Keratinocyte (primary cell): ENCODE measurements at regions not wholly inside any gene's neighbourhood (a gene's known extent, or its start where the extent isn't known, plus 50 kb on each side); places are given as distances from the start of the nearest gene placed in this dataset.

Experiments used
- DNase-seq: peaks from one replicate; pipeline ENCODE4 v3.0.0-alpha.2; 2011; ENCODE audit warnings: low read depth, missing footprints, low spot score
- FAIRE-seq: peaks from 2 replicates; lab custom pipeline; 2011; peaks lifted over from hg19 to GRCh38; lab: Jason Lieb, UNC
- H2AFZ ChIP-seq: 2 replicates; pipeline ENCODE4 v1.6.0; 2012; ENCODE audit warnings: low read length, control low read depth, inconsistent platforms; ENCODE audit not compliant: control insufficient read depth
- H3K27ac ChIP-seq: 2 replicates; pipeline ENCODE4 v1.5.1; 2011; ENCODE audit warnings: low read length; ENCODE audit not compliant: control insufficient read depth, insufficient read depth
- H3K27me3 ChIP-seq: 3 replicates; pipeline ENCODE4 v1.6.0; 2011; ENCODE audit warnings: low read length; ENCODE audit not compliant: control insufficient read depth, insufficient read depth; ENCODE audit errors: extremely low read depth
- H3K36me3 ChIP-seq, 2 experiments: 2 replicates in 1 of 2; 3 replicates in 1 of 2; pipeline ENCODE4 v1.5.1; 2011; ENCODE audit warnings: low read length in 2 of 2, mild to moderate bottlenecking in 1 of 2; ENCODE audit not compliant: control insufficient read depth in 2 of 2, insufficient read depth in 2 of 2; ENCODE audit errors: extremely low read depth in 1 of 2
- H3K4me1 ChIP-seq: 3 replicates; pipeline ENCODE4 v1.5.1; 2011; ENCODE audit warnings: low read length; ENCODE audit not compliant: control insufficient read depth, insufficient read depth; ENCODE audit errors: extremely low read depth
- H3K4me2 ChIP-seq: 3 replicates; pipeline ENCODE4 v1.6.0; 2011; ENCODE audit warnings: low read depth, low read length; ENCODE audit not compliant: control insufficient read depth, insufficient read depth; ENCODE audit errors: extremely low read depth
- H3K4me3 ChIP-seq, 3 experiments: fragments of 200-600 bp in 1 of 3; sonication (generic) in 1 of 3; 2 replicates in 2 of 3; 3 replicates in 1 of 3; pipeline ENCODE4 v1.5.1; 2011 to 2016; ENCODE audit warnings: low read length in 3 of 3, mild to moderate bottlenecking in 3 of 3, control low read depth in 2 of 3, inconsistent platforms in 1 of 3, low read depth in 1 of 3, mixed read lengths in 1 of 3, mixed run types in 1 of 3, moderate library complexity in 1 of 3; ENCODE audit not compliant: control insufficient read depth in 2 of 3, insufficient read depth in 2 of 3; ENCODE audit errors: extremely low read depth in 1 of 3
- H3K79me2 ChIP-seq: 2 replicates; pipeline ENCODE4 v1.6.0; 2012; ENCODE audit warnings: low read length; ENCODE audit not compliant: control insufficient read depth, insufficient read depth
- H3K9ac ChIP-seq: 3 replicates; pipeline ENCODE4 v1.6.0; 2011; ENCODE audit warnings: low read length; ENCODE audit not compliant: control insufficient read depth, insufficient read depth; ENCODE audit errors: extremely low read depth
- H3K9me1 ChIP-seq: 3 replicates; pipeline ENCODE4 v1.6.0; 2011; ENCODE audit warnings: low read length; ENCODE audit not compliant: control insufficient read depth, insufficient read depth; ENCODE audit errors: extremely low read depth
- H3K9me3 ChIP-seq: 2 replicates; pipeline ENCODE4 v1.5.1; 2012; ENCODE audit warnings: low read depth, low read length; ENCODE audit not compliant: control insufficient read depth
- H4K20me1 ChIP-seq: 3 replicates; pipeline ENCODE4 v1.6.0; 2011; ENCODE audit warnings: low read length; ENCODE audit not compliant: control insufficient read depth, insufficient read depth; ENCODE audit errors: extremely low read depth
- CTCF ChIP-seq, 3 experiments: IDR thresholded peaks in 1 of 3; conservative IDR thresholded peaks in 1 of 3; optimal IDR thresholded peaks in 1 of 3; 2 replicates in 2 of 3; 3 replicates in 1 of 3; pipeline versions ENCODE3 to v1.5.1; 2011; ENCODE audit warnings: low read length in 3 of 3, mild to moderate bottlenecking in 3 of 3, moderate library complexity in 2 of 3, control low read depth in 1 of 3, inconsistent platforms in 1 of 3; ENCODE audit not compliant: insufficient read depth in 2 of 3; ENCODE audit errors: extremely low read depth in 1 of 3
- EZH2 ChIP-seq: IDR thresholded peaks from one replicate; pipeline ENCODE4 v1.6.1; 2012; ENCODE audit warnings: inconsistent platforms, mild to moderate bottlenecking, low read length, moderate library complexity
- dilution Hi-C: fragments of 300-500 bp; cut with MboI; formaldehyde crosslinking; loops from one replicate; pipeline ENCODE4 v1.7.0; 2020; ENCODE audit warnings: low sequenced_read_pairs; ENCODE audit not compliant: extremely low pct_ligation_motif_present

GRCh38 chr6:4291453-4292403, 156.4 kb upstream of the ECI2 start:
- Histone ChIP-seq H3K27me3 (no peaks in the 10 kb centered on the region), H3K9ac (no peak overlapping the region), H3K9me1 (no peaks in the 10 kb centered on the region), H4K20me1 (no peaks in the 10 kb centered on the region), H3K36me3 (no peaks in the 10 kb centered on the region), H3K79me2 (no peaks in the 10 kb centered on the region), H3K4me1 (no peaks in the 10 kb centered on the region), H3K9me3 (no peaks in the 10 kb centered on the region), H3K4me2 (no peak overlapping the region), H3K4me3 (no peak overlapping the region), H2AFZ (no peak overlapping the region), H3K27ac (no peak overlapping the region)
- dilution Hi-C loops: no loop called here
- no peak for DNase-seq
- FAIRE-seq: no peak
- no peak for TF ChIP-seq EZH2
- no peak for TF ChIP-seq CTCF (optimal IDR thresholded peaks at IDR 0.05 in 1 of 3, IDR thresholded peaks at IDR 0.05 in 1 of 3, conservative IDR thresholded peaks at IDR 0.05 in 1 of 3; ENCODE audit: extremely low read depth in 1 of 3, insufficient read depth in 2 of 3, low read length in 3 of 3)

- H3K27ac ChIP-seq: no peak overlapping the region
These were observed 154.5 kb upstream of the ECI2 start for GRCh38 chr6:4289770-4290320.

More at GRCh38 chr6:4289770-4290320, 154.5 kb upstream of the ECI2 start:
- H3K9ac ChIP-seq: no peak overlapping the region
- no peak overlapping the region for H3K4me2 ChIP-seq
- H3K4me3 ChIP-seq: no peak overlapping the region
- H3K9me3 ChIP-seq: no peaks in the 10 kb centered on the region
- no peaks in the 10 kb centered on the region for H3K9me1 ChIP-seq
- H3K79me2 ChIP-seq: no peaks in the 10 kb centered on the region
- H2AFZ ChIP-seq: no peak overlapping the region
- TF ChIP-seq EZH2 (no peak), CTCF (optimal IDR thresholded peaks at IDR 0.05 in 1 of 3, IDR thresholded peaks at IDR 0.05 in 1 of 3, conservative IDR thresholded peaks at IDR 0.05 in 1 of 3; ENCODE audit: extremely low read depth in 1 of 3, insufficient read depth in 2 of 3, low read length in 3 of 3) (no peak)
- FAIRE-seq: no peak
- DNase-seq: no peak
- dilution Hi-C loops: no loop called here
- H4K20me1 ChIP-seq: no peaks in the 10 kb centered on the region
- no peaks in the 10 kb centered on the region for H3K36me3 ChIP-seq
- no peaks in the 10 kb centered on the region for H3K27me3 ChIP-seq
- H3K4me1 ChIP-seq: no peaks in the 10 kb centered on the region
